OCI-LY7 (cell line): ENCODE measurements at regions not wholly inside any gene's neighbourhood (a gene's known extent, or its start where the extent isn't known, plus 50 kb on each side); places are given as distances from the start of the nearest gene placed in this dataset.

ENCODE experiments used
- BruUV-seq: library from RNA; stranded (reverse); fragments of 400-500 nt; replicated peaks from 2 replicates; lab custom pipeline; 2021; lab: Mats Ljungman, UMichigan
- CTCF ChIA-PET: fragments of 300-600 bp; sonication (Branson Sonifier 250); formaldehyde crosslinking; loops from one replicate; lab custom pipeline; 2022; ENCODE audit warnings: antibody characterized with exemption; ENCODE audit not compliant: unreplicated experiment; lab: Charles Lee
- POLR2A ChIA-PET: fragments of 300-600 bp; sonication (Branson Sonifier 250); formaldehyde crosslinking; loops from one replicate; lab custom pipeline; 2022; ENCODE audit warnings: antibody characterized with exemption; lab: Charles Lee
- DNase-seq: peaks from one replicate; pipeline ENCODE4 v3.0.0-alpha.2; 2015; ENCODE audit warnings: low spot score
- H2AFZ ChIP-seq: fragments of 200-600 bp; sonication (generic), shearing (Covaris generic); 2 replicates; pipeline ENCODE4 v1.6.1; 2014; ENCODE audit warnings: mild to moderate bottlenecking, antibody characterized with exemption, low read length, moderate library complexity
- H3K27ac ChIP-seq: fragments of 200-600 bp; sonication (generic); 2 replicates; pipeline ENCODE4 v1.5.1; 2014; ENCODE audit warnings: mixed run types, low read depth, mild to moderate bottlenecking, moderate library complexity, low read length, inconsistent platforms; ENCODE audit not compliant: poor library complexity, severe bottlenecking
- H3K36me3 ChIP-seq: fragments of 200-600 bp; sonication (generic); 2 replicates; pipeline ENCODE4 v1.6.1; 2014; ENCODE audit warnings: mild to moderate bottlenecking, antibody characterized with exemption, low read length, moderate library complexity, mixed read lengths; ENCODE audit not compliant: insufficient read depth
- H3K4me1 ChIP-seq: fragments of 200-600 bp; sonication (generic); 2 replicates; pipeline ENCODE4 v1.5.1; 2014; ENCODE audit warnings: mild to moderate bottlenecking, low read length; ENCODE audit not compliant: insufficient read depth, poor library complexity, severe bottlenecking
- H3K4me2 ChIP-seq: fragments of 200-600 bp; sonication (generic); 2 replicates; pipeline ENCODE4 v1.6.1; 2014; ENCODE audit warnings: mild to moderate bottlenecking, low read length
- H3K4me3 ChIP-seq: fragments of 200-600 bp; sonication (generic); 2 replicates; pipeline ENCODE4 v1.5.1; 2014; ENCODE audit warnings: mild to moderate bottlenecking, low read depth, low read length; ENCODE audit not compliant: poor library complexity, severe bottlenecking
- H3K79me2 ChIP-seq: fragments of 200-600 bp; sonication (generic); 2 replicates; pipeline ENCODE4 v1.6.1; 2016; ENCODE audit warnings: low read depth, mild to moderate bottlenecking, low read length, moderate library complexity, mixed read lengths; ENCODE audit not compliant: insufficient read depth
- H3K9me2 ChIP-seq: fragments of 200-600 bp; sonication (generic); 2 replicates; pipeline ENCODE4 v1.6.1; 2016; ENCODE audit warnings: mild to moderate bottlenecking, low read length, mixed read lengths; ENCODE audit not compliant: insufficient read depth
- H3K9me3 ChIP-seq: fragments of 200-600 bp; sonication (generic); 2 replicates; pipeline ENCODE4 v1.6.1; 2014; ENCODE audit warnings: mild to moderate bottlenecking, mixed run types, low read length, mixed read lengths
- H4K20me1 ChIP-seq: fragments of 200-600 bp; sonication (generic); 2 replicates; pipeline ENCODE4 v1.6.1; 2014; ENCODE audit warnings: mild to moderate bottlenecking, antibody characterized with exemption, low read length, moderate library complexity, mixed read lengths; ENCODE audit not compliant: insufficient read depth
- EZH2phosphoT487 ChIP-seq: fragments of 200-600 bp; sonication (generic); IDR thresholded peaks from 2 replicates; pipeline ENCODE4 v1.6.1; 2018; ENCODE audit warnings: low read depth, borderline replicate concordance, mild to moderate bottlenecking, mixed run types, antibody characterized with exemption, low read length, moderate library complexity, mixed read lengths
- intact Hi-C: fragments of 100-400 bp; cut with micrococcal nuclease; formaldehyde crosslinking; loops from one replicate; pipeline ENCODE4 v1.10.0; 2022; ENCODE audit not compliant: unreplicated experiment
- TF ChIP-seq, protein P1 (sequence below): fragments of 200-600 bp; sonication (generic); conservative IDR thresholded peaks from 2 replicates; pipeline ENCODE4 v1.5.1; 2014; ENCODE audit warnings: mild to moderate bottlenecking, antibody characterized with exemption, low read length, moderate library complexity, mixed read lengths

DNA sequence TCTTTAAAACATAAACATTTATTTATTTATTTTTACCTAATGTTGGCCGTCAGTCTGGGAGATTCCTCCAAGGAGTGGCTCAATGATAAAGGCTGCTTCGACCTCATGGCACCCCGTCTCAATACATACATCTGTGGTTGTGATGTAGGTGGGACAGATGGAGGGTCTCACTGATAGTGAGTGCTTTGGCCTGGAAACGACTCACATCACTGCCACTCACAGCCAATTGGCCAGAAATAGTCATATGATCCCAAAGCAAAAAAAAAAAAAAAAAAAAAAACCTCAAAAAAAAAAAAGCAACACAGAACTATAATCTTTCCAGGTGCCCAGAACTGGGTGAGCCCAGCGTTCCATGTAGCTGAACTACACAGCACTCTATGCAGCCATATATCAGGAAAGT lies 125.4 kb downstream of the PSAT1 start:
- BruUV-seq: no TSS peak
- no peak for TF ChIP-seq EZH2phosphoT487
- TF ChIP-seq, protein P1, sequence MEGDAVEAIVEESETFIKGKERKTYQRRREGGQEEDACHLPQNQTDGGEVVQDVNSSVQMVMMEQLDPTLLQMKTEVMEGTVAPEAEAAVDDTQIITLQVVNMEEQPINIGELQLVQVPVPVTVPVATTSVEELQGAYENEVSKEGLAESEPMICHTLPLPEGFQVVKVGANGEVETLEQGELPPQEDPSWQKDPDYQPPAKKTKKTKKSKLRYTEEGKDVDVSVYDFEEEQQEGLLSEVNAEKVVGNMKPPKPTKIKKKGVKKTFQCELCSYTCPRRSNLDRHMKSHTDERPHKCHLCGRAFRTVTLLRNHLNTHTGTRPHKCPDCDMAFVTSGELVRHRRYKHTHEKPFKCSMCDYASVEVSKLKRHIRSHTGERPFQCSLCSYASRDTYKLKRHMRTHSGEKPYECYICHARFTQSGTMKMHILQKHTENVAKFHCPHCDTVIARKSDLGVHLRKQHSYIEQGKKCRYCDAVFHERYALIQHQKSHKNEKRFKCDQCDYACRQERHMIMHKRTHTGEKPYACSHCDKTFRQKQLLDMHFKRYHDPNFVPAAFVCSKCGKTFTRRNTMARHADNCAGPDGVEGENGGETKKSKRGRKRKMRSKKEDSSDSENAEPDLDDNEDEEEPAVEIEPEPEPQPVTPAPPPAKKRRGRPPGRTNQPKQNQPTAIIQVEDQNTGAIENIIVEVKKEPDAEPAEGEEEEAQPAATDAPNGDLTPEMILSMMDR: no peak
- ChIA-PET CTCF (no interaction called here), POLR2A (interaction anchor here (0.7 kb wide), 1 partner anchor 11 kb away, joined by 4 read pairs; no protein-coding TSS in a partner anchor)
- Histone ChIP-seq H3K4me3 (no peak overlapping the region), H3K4me2 (no peak overlapping the region), H3K27ac (no peak overlapping the region), H3K79me2 (no peaks in the 10 kb centered on the region), H3K4me1 (no peaks in the 10 kb centered on the region), H3K9me3 (no peaks in the 10 kb centered on the region), H3K9me2 (no peaks in the 10 kb centered on the region), H4K20me1 (no peaks in the 10 kb centered on the region), H2AFZ (no peak overlapping the region), H3K36me3 (no peaks in the 10 kb centered on the region)
- intact Hi-C loops: no loop called here
- no peak for DNase-seq

DNA sequence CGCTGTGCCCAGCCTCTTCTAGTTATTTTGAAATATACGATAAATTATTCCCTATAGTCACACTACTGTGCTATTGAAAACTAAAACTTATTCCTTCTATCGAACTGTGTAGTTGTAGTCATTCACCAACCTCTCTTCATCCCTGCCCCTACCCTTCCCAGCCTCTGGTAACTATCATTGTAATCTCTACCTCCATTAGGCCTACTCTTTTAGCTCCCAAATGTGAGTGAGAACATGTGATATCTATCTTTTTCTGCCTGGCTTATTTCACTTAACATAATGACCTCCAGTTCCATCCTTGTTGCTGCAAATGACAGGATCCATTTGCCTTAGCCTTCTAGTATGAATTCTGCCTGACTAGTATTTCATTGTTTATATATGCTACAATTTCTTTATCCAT lies 127.4 kb downstream of the PSAT1 start:
- Histone ChIP-seq H3K9me3 (no peaks in the 10 kb centered on the region), H3K27ac (no peak overlapping the region), H3K36me3 (no peaks in the 10 kb centered on the region), H3K9me2 (no peaks in the 10 kb centered on the region), H3K4me1 (no peaks in the 10 kb centered on the region), H2AFZ (no peak overlapping the region), H3K4me2 (no peak overlapping the region), H3K79me2 (no peaks in the 10 kb centered on the region), H4K20me1 (no peaks in the 10 kb centered on the region), H3K4me3 (no peak overlapping the region)
- POLR2A ChIA-PET: interaction anchor here (0.6 kb wide), 2 partner anchors 181 to 1592 kb away, joined by 3 read pairs; no protein-coding TSS in a partner anchor
- intact Hi-C loops: no loop called here
- no peak for TF ChIP-seq EZH2phosphoT487
- TF ChIP-seq, protein P1: no peak
- BruUV-seq: no TSS peak
- CTCF ChIA-PET: no interaction called here
- no peak for DNase-seq

- H3K36me3 ChIP-seq: no peaks in the 10 kb centered on the region
- H3K27ac ChIP-seq: no peak overlapping the region
- ChIA-PET CTCF (no interaction called here), POLR2A (no interaction called here)
- no peak overlapping the region for H3K4me2 ChIP-seq
- BruUV-seq: no TSS peak
- H2AFZ ChIP-seq: no peak overlapping the region
- H3K9me3 ChIP-seq: no peaks in the 10 kb centered on the region
- intact Hi-C loops: no loop called here
- no peak overlapping the region for H3K4me3 ChIP-seq
- H4K20me1 ChIP-seq: no peaks in the 10 kb centered on the region
- H3K4me1 ChIP-seq: no peaks in the 10 kb centered on the region
- no peaks in the 10 kb centered on the region for H3K9me2 ChIP-seq
- no peak for DNase-seq
- TF ChIP-seq EZH2phosphoT487: no peak
- TF ChIP-seq, protein P1: no peak
- no peaks in the 10 kb centered on the region for H3K79me2 ChIP-seq
These were observed 131.7 kb downstream of the PSAT1 start for GRCh38 chr9:78428640-78429039.
